H1 (cell line): ENCODE measurements at regions not wholly inside any gene's neighbourhood (a gene's known extent, or its start where the extent isn't known, plus 50 kb on each side); places are given as distances from the start of the nearest gene placed in this dataset.

Experiments
- ASH2L ChIP-seq: fragments of 200-600, 300-600 bp; sonication (generic); IDR thresholded peaks from one replicate; pipeline ENCODE4 v1.7.1; 2017; ENCODE audit warnings: low read length
- SAP30 ChIP-seq: fragments of 300-600 bp; sonication (generic); IDR thresholded peaks from 2 replicates; pipeline ENCODE4 v1.7.1; 2012; ENCODE audit warnings: low read length, moderate library complexity, mild to moderate bottlenecking, inconsistent platforms; ENCODE audit not compliant: insufficient read depth, insufficient replicate concordance
- TF ChIP-seq, protein P1 (sequence below): IDR thresholded peaks from 2 replicates; pipeline ENCODE4 v1.6.1; 2012; ENCODE audit warnings: low read length, inconsistent platforms

DNA sequence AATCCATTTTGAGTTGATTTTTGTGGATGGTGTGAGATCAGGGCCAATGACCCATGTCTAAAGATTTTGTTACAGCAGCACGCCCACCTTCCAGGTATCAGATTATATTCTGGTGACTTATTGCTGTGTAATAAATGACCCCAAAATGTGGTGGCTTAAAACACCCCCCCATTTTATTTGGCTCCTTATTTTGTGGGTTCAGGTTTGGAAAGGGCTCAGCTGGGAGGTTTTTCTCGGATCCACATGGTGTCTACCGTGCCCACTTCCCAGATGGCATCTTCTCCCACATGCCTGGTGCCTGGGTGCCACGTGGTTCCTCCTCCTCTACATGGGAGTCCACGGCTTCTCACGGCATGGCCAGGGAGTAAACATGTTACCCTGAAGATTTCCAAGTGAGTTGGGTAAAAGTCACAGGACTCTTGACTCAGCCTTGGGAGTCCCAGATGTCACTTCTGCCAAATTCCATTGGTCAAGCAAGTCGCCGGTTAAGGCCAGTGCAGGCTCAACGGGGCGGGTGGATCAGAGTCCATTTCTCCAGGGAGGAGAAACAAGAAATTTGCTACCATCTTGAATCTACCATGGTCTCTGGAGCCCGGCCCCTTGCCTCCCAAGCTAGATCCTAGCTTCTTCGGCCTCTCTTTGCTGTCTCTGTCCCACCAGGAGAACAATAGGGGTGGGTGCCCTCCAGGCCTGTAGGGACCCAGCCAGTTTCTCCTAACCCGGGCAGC, 214.3 kb downstream of the KIF26A start (continued):
- TF ChIP-seq ASH2L (no peak), SAP30 (no peak)
- TF ChIP-seq, protein P1, sequence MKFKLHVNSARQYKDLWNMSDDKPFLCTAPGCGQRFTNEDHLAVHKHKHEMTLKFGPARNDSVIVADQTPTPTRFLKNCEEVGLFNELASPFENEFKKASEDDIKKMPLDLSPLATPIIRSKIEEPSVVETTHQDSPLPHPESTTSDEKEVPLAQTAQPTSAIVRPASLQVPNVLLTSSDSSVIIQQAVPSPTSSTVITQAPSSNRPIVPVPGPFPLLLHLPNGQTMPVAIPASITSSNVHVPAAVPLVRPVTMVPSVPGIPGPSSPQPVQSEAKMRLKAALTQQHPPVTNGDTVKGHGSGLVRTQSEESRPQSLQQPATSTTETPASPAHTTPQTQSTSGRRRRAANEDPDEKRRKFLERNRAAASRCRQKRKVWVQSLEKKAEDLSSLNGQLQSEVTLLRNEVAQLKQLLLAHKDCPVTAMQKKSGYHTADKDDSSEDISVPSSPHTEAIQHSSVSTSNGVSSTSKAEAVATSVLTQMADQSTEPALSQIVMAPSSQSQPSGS: no peak
